ENCODE measurements at regions not wholly inside any gene's neighbourhood (a gene's known extent, or its start where the extent isn't known, plus 50 kb on each side); places are given as distances from the start of the nearest gene placed in this dataset.

DNA sequence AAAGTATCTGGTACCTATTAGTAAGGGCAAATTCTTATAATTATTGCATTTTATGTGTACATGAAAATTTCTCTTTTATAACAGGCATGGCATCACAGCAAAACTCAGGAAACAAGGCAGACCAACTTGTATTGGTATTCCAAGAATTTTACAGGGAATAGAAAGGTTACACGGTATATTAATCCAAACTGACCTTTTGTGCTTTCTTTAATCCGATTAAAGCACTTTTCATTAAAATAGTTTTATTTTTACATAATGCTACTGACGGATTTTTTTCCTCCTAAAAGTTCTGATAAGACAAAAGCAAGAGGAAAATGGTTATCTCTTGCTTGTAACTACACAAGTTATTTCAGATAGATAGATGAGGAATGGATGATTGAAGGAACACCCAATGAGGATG lies 137.0 kb upstream of the SLCO3A1 start:
- intact Hi-C loops (cut with micrococcal nuclease), result no loop called here
- FAIRE-seq, result no peak

More for the DNA sequence above, 137.0 kb upstream of the SLCO3A1 start:
- H3K27ac ChIP-seq (ENCODE audit: extremely low read depth, low read depth, low read length), result no peak overlapping the region
- ChIA-PET CTCF (ENCODE audit: low intra/inter-chr PET ratio) (no interaction called here), POLR2A (no interaction called here)
- H3K27me3 ChIP-seq (ENCODE audit: control insufficient read depth in 2 of 2, insufficient read depth in 2 of 2, low read length in 2 of 2), result peaks cover 0 to 14% of the 10 kb centered on the region in 2 experiments; a peak in 2 of 5 replicates
- H3K4me3 ChIP-seq, result no peak overlapping the region
- no peaks in the 10 kb centered on the region for H3K36me3 ChIP-seq (ENCODE audit: control insufficient read depth, insufficient read depth, low read length)
- no peak overlapping the region for H3K4me2 ChIP-seq (ENCODE audit: insufficient read depth, low read length)
- ATAC-seq (no peak), DNase-seq (ENCODE audit: extremely low read depth in 1 of 4, low spot score in 3 of 4) (no peak)
- no peak overlapping the region for H2AFZ ChIP-seq (ENCODE audit: low read depth, low read length)
- H4K20me1 ChIP-seq (replicated peaks; ENCODE audit: control insufficient read depth, insufficient read depth, low read length), result no peaks in the 10 kb centered on the region
- H3K9ac ChIP-seq (ENCODE audit: insufficient read depth in 1 of 2, low read depth in 2 of 2, low read length in 2 of 2), result no peak overlapping the region
- TF ChIP-seq, protein P1, sequence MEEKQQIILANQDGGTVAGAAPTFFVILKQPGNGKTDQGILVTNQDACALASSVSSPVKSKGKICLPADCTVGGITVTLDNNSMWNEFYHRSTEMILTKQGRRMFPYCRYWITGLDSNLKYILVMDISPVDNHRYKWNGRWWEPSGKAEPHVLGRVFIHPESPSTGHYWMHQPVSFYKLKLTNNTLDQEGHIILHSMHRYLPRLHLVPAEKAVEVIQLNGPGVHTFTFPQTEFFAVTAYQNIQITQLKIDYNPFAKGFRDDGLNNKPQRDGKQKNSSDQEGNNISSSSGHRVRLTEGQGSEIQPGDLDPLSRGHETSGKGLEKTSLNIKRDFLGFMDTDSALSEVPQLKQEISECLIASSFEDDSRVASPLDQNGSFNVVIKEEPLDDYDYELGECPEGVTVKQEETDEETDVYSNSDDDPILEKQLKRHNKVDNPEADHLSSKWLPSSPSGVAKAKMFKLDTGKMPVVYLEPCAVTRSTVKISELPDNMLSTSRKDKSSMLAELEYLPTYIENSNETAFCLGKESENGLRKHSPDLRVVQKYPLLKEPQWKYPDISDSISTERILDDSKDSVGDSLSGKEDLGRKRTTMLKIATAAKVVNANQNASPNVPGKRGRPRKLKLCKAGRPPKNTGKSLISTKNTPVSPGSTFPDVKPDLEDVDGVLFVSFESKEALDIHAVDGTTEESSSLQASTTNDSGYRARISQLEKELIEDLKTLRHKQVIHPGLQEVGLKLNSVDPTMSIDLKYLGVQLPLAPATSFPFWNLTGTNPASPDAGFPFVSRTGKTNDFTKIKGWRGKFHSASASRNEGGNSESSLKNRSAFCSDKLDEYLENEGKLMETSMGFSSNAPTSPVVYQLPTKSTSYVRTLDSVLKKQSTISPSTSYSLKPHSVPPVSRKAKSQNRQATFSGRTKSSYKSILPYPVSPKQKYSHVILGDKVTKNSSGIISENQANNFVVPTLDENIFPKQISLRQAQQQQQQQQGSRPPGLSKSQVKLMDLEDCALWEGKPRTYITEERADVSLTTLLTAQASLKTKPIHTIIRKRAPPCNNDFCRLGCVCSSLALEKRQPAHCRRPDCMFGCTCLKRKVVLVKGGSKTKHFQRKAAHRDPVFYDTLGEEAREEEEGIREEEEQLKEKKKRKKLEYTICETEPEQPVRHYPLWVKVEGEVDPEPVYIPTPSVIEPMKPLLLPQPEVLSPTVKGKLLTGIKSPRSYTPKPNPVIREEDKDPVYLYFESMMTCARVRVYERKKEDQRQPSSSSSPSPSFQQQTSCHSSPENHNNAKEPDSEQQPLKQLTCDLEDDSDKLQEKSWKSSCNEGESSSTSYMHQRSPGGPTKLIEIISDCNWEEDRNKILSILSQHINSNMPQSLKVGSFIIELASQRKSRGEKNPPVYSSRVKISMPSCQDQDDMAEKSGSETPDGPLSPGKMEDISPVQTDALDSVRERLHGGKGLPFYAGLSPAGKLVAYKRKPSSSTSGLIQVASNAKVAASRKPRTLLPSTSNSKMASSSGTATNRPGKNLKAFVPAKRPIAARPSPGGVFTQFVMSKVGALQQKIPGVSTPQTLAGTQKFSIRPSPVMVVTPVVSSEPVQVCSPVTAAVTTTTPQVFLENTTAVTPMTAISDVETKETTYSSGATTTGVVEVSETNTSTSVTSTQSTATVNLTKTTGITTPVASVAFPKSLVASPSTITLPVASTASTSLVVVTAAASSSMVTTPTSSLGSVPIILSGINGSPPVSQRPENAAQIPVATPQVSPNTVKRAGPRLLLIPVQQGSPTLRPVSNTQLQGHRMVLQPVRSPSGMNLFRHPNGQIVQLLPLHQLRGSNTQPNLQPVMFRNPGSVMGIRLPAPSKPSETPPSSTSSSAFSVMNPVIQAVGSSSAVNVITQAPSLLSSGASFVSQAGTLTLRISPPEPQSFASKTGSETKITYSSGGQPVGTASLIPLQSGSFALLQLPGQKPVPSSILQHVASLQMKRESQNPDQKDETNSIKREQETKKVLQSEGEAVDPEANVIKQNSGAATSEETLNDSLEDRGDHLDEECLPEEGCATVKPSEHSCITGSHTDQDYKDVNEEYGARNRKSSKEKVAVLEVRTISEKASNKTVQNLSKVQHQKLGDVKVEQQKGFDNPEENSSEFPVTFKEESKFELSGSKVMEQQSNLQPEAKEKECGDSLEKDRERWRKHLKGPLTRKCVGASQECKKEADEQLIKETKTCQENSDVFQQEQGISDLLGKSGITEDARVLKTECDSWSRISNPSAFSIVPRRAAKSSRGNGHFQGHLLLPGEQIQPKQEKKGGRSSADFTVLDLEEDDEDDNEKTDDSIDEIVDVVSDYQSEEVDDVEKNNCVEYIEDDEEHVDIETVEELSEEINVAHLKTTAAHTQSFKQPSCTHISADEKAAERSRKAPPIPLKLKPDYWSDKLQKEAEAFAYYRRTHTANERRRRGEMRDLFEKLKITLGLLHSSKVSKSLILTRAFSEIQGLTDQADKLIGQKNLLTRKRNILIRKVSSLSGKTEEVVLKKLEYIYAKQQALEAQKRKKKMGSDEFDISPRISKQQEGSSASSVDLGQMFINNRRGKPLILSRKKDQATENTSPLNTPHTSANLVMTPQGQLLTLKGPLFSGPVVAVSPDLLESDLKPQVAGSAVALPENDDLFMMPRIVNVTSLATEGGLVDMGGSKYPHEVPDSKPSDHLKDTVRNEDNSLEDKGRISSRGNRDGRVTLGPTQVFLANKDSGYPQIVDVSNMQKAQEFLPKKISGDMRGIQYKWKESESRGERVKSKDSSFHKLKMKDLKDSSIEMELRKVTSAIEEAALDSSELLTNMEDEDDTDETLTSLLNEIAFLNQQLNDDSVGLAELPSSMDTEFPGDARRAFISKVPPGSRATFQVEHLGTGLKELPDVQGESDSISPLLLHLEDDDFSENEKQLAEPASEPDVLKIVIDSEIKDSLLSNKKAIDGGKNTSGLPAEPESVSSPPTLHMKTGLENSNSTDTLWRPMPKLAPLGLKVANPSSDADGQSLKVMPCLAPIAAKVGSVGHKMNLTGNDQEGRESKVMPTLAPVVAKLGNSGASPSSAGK (IDR thresholded peaks at IDR 0.05), result no peak
- TF ChIP-seq LARP7 (IDR thresholded peaks at IDR 0.05), result no peak
- TF ChIP-seq ZNF175 (CRISPR knock-in tag; IDR thresholded peaks at IDR 0.05; ENCODE audit: low read depth), result no peak
- no peak for TF ChIP-seq NR2F6 (CRISPR knock-in tag; IDR thresholded peaks at IDR 0.05)
- no peak for TF ChIP-seq KAT8 (IDR thresholded peaks at IDR 0.05; ENCODE audit: low read depth)
- no peak for TF ChIP-seq SMARCA5 (IDR thresholded peaks at IDR 0.05)
- TF ChIP-seq ZBTB1 (CRISPR knock-in tag; IDR thresholded peaks at IDR 0.05; ENCODE audit: borderline replicate concordance, low read depth), result no peak
- TF ChIP-seq POLR2A (conservative IDR thresholded peaks at IDR 0.05), result no peak
- TF ChIP-seq, protein P2, sequence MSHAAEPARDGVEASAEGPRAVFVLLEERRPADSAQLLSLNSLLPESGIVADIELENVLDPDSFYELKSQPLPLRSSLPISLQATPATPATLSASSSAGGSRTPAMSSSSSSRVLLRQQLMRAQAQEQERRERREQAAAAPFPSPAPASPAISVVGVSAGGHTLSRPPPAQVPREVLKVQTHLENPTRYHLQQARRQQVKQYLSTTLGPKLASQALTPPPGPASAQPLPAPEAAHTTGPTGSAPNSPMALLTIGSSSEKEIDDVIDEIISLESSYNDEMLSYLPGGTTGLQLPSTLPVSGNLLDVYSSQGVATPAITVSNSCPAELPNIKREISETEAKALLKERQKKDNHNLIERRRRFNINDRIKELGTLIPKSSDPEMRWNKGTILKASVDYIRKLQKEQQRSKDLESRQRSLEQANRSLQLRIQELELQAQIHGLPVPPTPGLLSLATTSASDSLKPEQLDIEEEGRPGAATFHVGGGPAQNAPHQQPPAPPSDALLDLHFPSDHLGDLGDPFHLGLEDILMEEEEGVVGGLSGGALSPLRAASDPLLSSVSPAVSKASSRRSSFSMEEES (CRISPR knock-in tag; IDR thresholded peaks at IDR 0.05), result no peak
- no peak for TF ChIP-seq MCM2 (IDR thresholded peaks at IDR 0.05; ENCODE audit: low read depth)
- in situ Hi-C loops (cut with MboI), result no loop called here
- BruUV-seq (replicated peaks), result no TSS peak
- 2% methylated on average over 3 of the region's 3 CpGs for whole genome bisulfite sequencing (ENCODE audit: insufficient coverage, low coverage, missing lambda C conversion rate)
- no peaks in the 10 kb centered on the region for H3K9me3 ChIP-seq (replicated peaks; ENCODE audit: control insufficient read depth, insufficient read depth, low read depth, low read length)
- H3K79me2 ChIP-seq (ENCODE audit: control insufficient read depth, insufficient read depth, low read length), result no peaks in the 10 kb centered on the region
- no peaks in the 10 kb centered on the region for H3K9me1 ChIP-seq (ENCODE audit: control insufficient read depth, insufficient read depth, low read length)
- no peaks in the 10 kb centered on the region for H3K4me1 ChIP-seq (replicated peaks in 1 of 2; ENCODE audit: control insufficient read depth in 2 of 2, insufficient read depth in 2 of 2, low read length in 2 of 2)
